Sigmoid colon (tissue), 4 donors: ENCODE measurements at regions not wholly inside any gene's neighbourhood (a gene's known extent, or its start where the extent isn't known, plus 50 kb on each side); places are given as distances from the start of the nearest gene placed in this dataset.
"Not testable (repeated sequence)": the region's sequence is repeated elsewhere in the genome, so short reads cannot be mapped to it uniquely, and the experiment has no call there.

Source experiments
- CTCF ChIP-seq, 4 experiments: fragments of 450-650 bp in 3 of 4; fragments of 200-600 bp in 1 of 4; IDR thresholded peaks; one replicate each; pipeline ENCODE4 v1.5.1; 2016 to 2019; ENCODE audit warnings: antibody characterized with exemption in 4 of 4, mild to moderate bottlenecking in 3 of 4, moderate library complexity in 2 of 4
- EP300 ChIP-seq, 4 donors: sonication (generic); formaldehyde crosslinking; IDR thresholded peaks; one replicate each; pipeline ENCODE4 v1.6.1; 2017; ENCODE audit warnings: antibody characterized with exemption in 4 of 4
- POLR2A ChIP-seq, 2 donors: fragments of 450-650 bp; IDR thresholded peaks; one replicate each; pipeline ENCODE4 v1.6.1; 2016; ENCODE audit warnings: antibody characterized with exemption in 2 of 2, mild to moderate bottlenecking in 2 of 2, moderate library complexity in 2 of 2

- not testable (repeated sequence) for TF ChIP-seq CTCF, POLR2A, EP300 (IDR thresholded peaks at IDR 0.05)
Observed at GRCh38 chr9:65405766-65406165, 120.8 kb upstream of the FOXD4L5 start.
